ENCODE measurements at regions not wholly inside any gene's neighbourhood (a gene's known extent, or its start where the extent isn't known, plus 50 kb on each side); places are given as distances from the start of the nearest gene placed in this dataset.

DNA sequence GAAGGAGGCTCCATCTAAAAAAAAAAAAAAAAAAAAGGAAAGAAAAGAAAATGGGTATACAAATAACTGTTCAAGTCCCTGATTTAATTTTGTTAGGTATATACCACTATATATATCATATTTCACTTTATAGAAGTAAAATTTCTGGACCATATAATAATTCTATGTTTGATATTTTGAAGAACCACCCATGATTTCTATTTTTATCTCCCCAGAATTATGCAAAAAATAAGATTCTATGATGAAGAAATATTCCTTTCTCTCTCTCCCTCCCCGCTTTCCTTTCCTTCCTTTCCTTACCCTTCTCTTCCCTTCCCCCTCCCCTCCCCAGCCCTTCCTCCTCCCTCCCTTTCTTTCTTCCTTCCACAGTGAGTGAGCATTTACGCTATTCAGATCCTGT, 337.5 kb upstream of the SPANXN4 start:
- Histone ChIP-seq H2AK5ac (ENCODE audit: low read depth, low read length) (no peak overlapping the region), H2BK20ac (ENCODE audit: low read depth, low read length) (no peak overlapping the region), H4K91ac (ENCODE audit: insufficient read depth, low read depth, low read length) (no peak overlapping the region), H3K4me1 (ENCODE audit: control insufficient read depth, insufficient read depth, low read length) (no peaks in the 10 kb centered on the region), H3K4me3 (ENCODE audit: insufficient read depth, low read depth, low read length) (no peak overlapping the region), H3K14ac (replicated peaks; ENCODE audit: low read depth, low read length) (no peak overlapping the region), H3K27ac (ENCODE audit: insufficient read depth, low read length) (no peak overlapping the region), H3K27me3 (ENCODE audit: control insufficient read depth, insufficient read depth, low read length) (no peaks in the 10 kb centered on the region), H2BK5ac (ENCODE audit: low read depth, low read length, poor library complexity, severe bottlenecking) (no peak overlapping the region), H3K4me2 (ENCODE audit: low read depth, low read length) (no peak overlapping the region), H2AFZ (replicated peaks; ENCODE audit: low read length, poor library complexity) (no peak overlapping the region), H3K23ac (ENCODE audit: low read depth, low read length) (no peak overlapping the region), H3K79me1 (ENCODE audit: low read depth in 1 of 2, low read length in 2 of 2) (no peaks in the 10 kb centered on the region), H4K20me1 (ENCODE audit: insufficient read depth, low read length) (no peaks in the 10 kb centered on the region), H3K9me1 (ENCODE audit: insufficient read depth, low read length) (no peaks in the 10 kb centered on the region), H3K56ac (ENCODE audit: extremely low read depth, insufficient read depth, low read length) (no peak overlapping the region), H2AK9ac (replicated peaks; ENCODE audit: low read depth, low read length, poor library complexity) (no peak overlapping the region), H4K5ac (ENCODE audit: low read depth, low read length) (no peak overlapping the region), H3K9me3 (ENCODE audit: control insufficient read depth, insufficient read depth, low read length) (peaks cover 5% of the 10 kb centered on the region), H3K36me3 (ENCODE audit: control insufficient read depth, insufficient read depth, low read length) (no peaks in the 10 kb centered on the region), H3K9ac (ENCODE audit: low read depth, low read length) (no peak overlapping the region), H3K18ac (ENCODE audit: low read depth, low read length) (no peak overlapping the region), H4K8ac (ENCODE audit: low read depth in 2 of 2, low read length in 2 of 2) (no peak overlapping the region), H3K4ac (ENCODE audit: low read depth, low read length) (no peak overlapping the region), H2BK15ac (ENCODE audit: low read depth, low read length) (no peak overlapping the region), H2BK120ac (ENCODE audit: low read depth, low read length) (no peak overlapping the region)
- DNase-seq (no peak), ATAC-seq (ENCODE audit: low read depth) (no peak)
- TF ChIP-seq MAFK (IDR thresholded peaks at IDR 0.05; ENCODE audit: low read depth, low read length) = no peak
- TF ChIP-seq, protein P1, sequence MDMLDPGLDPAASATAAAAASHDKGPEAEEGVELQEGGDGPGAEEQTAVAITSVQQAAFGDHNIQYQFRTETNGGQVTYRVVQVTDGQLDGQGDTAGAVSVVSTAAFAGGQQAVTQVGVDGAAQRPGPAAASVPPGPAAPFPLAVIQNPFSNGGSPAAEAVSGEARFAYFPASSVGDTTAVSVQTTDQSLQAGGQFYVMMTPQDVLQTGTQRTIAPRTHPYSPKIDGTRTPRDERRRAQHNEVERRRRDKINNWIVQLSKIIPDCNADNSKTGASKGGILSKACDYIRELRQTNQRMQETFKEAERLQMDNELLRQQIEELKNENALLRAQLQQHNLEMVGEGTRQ (IDR thresholded peaks at IDR 0.05; ENCODE audit: low read depth, low read length) = no peak
- TF ChIP-seq BHLHE40 (IDR thresholded peaks at IDR 0.05; ENCODE audit: low read depth, low read length) = no peak
- no peak for TF ChIP-seq NFE2L2 (IDR thresholded peaks at IDR 0.05; ENCODE audit: low read depth, low read length)
- TF ChIP-seq SMC3 (IDR thresholded peaks at IDR 0.05; ENCODE audit: low read depth, low read length) = no peak
- no peak for TF ChIP-seq FOS (IDR thresholded peaks at IDR 0.05; ENCODE audit: low read depth, low read length)
- no peak for TF ChIP-seq RAD21 (IDR thresholded peaks at IDR 0.05; ENCODE audit: low read length)
- no peak for TF ChIP-seq CHD1 (IDR thresholded peaks at IDR 0.05; ENCODE audit: low read depth, low read length)
- TF ChIP-seq RFX5 (IDR thresholded peaks at IDR 0.05; ENCODE audit: low read depth, low read length) = no peak
- no peak for TF ChIP-seq RCOR1 (IDR thresholded peaks at IDR 0.05; ENCODE audit: insufficient replicate concordance, low read length)
- no peak for TF ChIP-seq MAZ (IDR thresholded peaks at IDR 0.05; ENCODE audit: borderline replicate concordance, low read depth, low read length)
- TF ChIP-seq, protein P2, sequence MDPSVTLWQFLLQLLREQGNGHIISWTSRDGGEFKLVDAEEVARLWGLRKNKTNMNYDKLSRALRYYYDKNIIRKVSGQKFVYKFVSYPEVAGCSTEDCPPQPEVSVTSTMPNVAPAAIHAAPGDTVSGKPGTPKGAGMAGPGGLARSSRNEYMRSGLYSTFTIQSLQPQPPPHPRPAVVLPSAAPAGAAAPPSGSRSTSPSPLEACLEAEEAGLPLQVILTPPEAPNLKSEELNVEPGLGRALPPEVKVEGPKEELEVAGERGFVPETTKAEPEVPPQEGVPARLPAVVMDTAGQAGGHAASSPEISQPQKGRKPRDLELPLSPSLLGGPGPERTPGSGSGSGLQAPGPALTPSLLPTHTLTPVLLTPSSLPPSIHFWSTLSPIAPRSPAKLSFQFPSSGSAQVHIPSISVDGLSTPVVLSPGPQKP (IDR thresholded peaks at IDR 0.05; ENCODE audit: borderline replicate concordance, low read depth, low read length) = no peak
- in situ Hi-C loops (cut with MboI; ENCODE audit: low sequenced_read_pairs) = no loop called here
- ChIA-PET POLR2A (ENCODE audit: unreplicated experiment) (no interaction called here), CTCF (no interaction called here)
- intact Hi-C loops (cut with micrococcal nuclease) = no loop called here
- dilution Hi-C loops (cut with HindIII; ENCODE audit: low sequenced_read_pairs, unreplicated experiment) = no loop called here
- no TSS peak for BruUV-seq (replicated peaks)
- WGBS, 2 experiments (ENCODE audit: extremely low coverage in 2 of 2, insufficient read length in 1 of 2) = no CpG with 5 or more reads among the region's 2 CpGs

Measured in IMR-90 (cell line).